ENCODE measurements at regions not wholly inside any gene's neighbourhood (a gene's known extent, or its start where the extent isn't known, plus 50 kb on each side); places are given as distances from the start of the nearest gene placed in this dataset.

DNA sequence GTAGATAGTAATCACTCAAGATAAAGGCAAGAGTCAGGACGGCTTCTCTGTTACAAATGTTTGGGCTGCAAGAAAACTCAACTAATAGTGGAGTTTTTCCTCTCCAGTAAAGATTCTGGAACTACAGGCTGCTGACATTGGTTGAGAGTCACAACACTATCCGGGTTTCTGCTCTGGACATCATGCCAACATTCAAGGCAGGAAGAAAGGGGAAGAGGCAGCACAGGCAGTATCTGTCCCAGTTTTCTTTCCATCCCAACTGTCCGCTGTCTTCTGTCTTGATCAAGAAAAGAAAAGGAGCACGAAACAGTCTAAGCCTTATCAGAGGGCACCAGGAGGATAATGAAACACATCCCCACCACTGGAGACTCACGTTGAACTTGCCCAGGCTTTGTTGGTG, 132.1 kb downstream of the MAIP1 start:
- TF ChIP-seq, protein P1, sequence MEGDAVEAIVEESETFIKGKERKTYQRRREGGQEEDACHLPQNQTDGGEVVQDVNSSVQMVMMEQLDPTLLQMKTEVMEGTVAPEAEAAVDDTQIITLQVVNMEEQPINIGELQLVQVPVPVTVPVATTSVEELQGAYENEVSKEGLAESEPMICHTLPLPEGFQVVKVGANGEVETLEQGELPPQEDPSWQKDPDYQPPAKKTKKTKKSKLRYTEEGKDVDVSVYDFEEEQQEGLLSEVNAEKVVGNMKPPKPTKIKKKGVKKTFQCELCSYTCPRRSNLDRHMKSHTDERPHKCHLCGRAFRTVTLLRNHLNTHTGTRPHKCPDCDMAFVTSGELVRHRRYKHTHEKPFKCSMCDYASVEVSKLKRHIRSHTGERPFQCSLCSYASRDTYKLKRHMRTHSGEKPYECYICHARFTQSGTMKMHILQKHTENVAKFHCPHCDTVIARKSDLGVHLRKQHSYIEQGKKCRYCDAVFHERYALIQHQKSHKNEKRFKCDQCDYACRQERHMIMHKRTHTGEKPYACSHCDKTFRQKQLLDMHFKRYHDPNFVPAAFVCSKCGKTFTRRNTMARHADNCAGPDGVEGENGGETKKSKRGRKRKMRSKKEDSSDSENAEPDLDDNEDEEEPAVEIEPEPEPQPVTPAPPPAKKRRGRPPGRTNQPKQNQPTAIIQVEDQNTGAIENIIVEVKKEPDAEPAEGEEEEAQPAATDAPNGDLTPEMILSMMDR (IDR thresholded peaks at IDR 0.05; ENCODE audit: extremely low read depth in 1 of 2, insufficient read depth in 1 of 2, low read depth in 1 of 2, low read length in 2 of 2) = no peak
- no peak for TF ChIP-seq POLR2AphosphoS5 (IDR thresholded peaks at IDR 0.05; ENCODE audit: insufficient read depth, low read depth, low read length)
- no peak for TF ChIP-seq GATA2 (IDR thresholded peaks at IDR 0.05; ENCODE audit: insufficient read depth, insufficient read length, low read depth, low read length)

Data from endothelial cell of umbilical vein (primary cell).